OCI-LY1 (cell line): ENCODE measurements at regions not wholly inside any gene's neighbourhood (a gene's known extent, or its start where the extent isn't known, plus 50 kb on each side); places are given as distances from the start of the nearest gene placed in this dataset.

Experiments used
- H2AFZ ChIP-seq: fragments of 200-600 bp; sonication (generic), shearing (Covaris generic); 2 replicates; pipeline ENCODE4 v1.6.0; 2014; ENCODE audit warnings: antibody characterized with exemption, mild to moderate bottlenecking, low read length
- H3F3A ChIP-seq: fragments of 200-600 bp; sonication (generic), shearing (Covaris generic); 2 replicates; pipeline ENCODE4 v1.6.0; 2014; ENCODE audit warnings: mild to moderate bottlenecking, antibody characterized with exemption, low read length, moderate library complexity; ENCODE audit not compliant: insufficient read depth
- H3K27ac ChIP-seq: fragments of 200-600 bp; sonication (generic); 2 replicates; pipeline ENCODE4 v1.5.1; 2014; ENCODE audit warnings: low read length, mixed run types, mild to moderate bottlenecking, low read depth; ENCODE audit not compliant: poor library complexity, severe bottlenecking
- H3K27me3 ChIP-seq: fragments of 200-600 bp; sonication (generic); 2 replicates; pipeline ENCODE4 v1.6.0; 2014; ENCODE audit warnings: antibody characterized with exemption, mild to moderate bottlenecking, low read length, moderate library complexity; ENCODE audit not compliant: insufficient read depth
- H3K36me3 ChIP-seq: fragments of 200-600 bp; sonication (generic); 2 replicates; pipeline ENCODE4 v1.6.1; 2014; ENCODE audit warnings: mild to moderate bottlenecking, antibody characterized with exemption, low read length, moderate library complexity, mixed read lengths; ENCODE audit not compliant: insufficient read depth
- H3K4me1 ChIP-seq: fragments of 200-600 bp; sonication (generic); 2 replicates; pipeline ENCODE4 v1.5.1; 2014; ENCODE audit warnings: mild to moderate bottlenecking, low read length, moderate library complexity; ENCODE audit not compliant: insufficient read depth, severe bottlenecking
- H3K4me2 ChIP-seq: fragments of 200-600 bp; sonication (generic), shearing (Covaris generic); 2 replicates; pipeline ENCODE4 v1.6.1; 2014; ENCODE audit warnings: low read length
- H3K4me3 ChIP-seq: fragments of 200-600 bp; sonication (generic); 2 replicates; pipeline ENCODE4 v1.5.1; 2014; ENCODE audit warnings: low read length, low read depth, mild to moderate bottlenecking, mixed read lengths; ENCODE audit not compliant: poor library complexity, severe bottlenecking
- H3K79me2 ChIP-seq: fragments of 200-600 bp; shearing (Covaris generic); 2 replicates; pipeline ENCODE4 v1.6.1; 2016; ENCODE audit warnings: mixed run types, low read length, mixed read lengths; ENCODE audit not compliant: insufficient read depth
- H3K9ac ChIP-seq: fragments of 200-600 bp; sonication (generic), shearing (Covaris generic); 2 replicates; pipeline ENCODE4 v1.6.1; 2014; ENCODE audit warnings: mild to moderate bottlenecking, low read length, mixed read lengths
- H3K9me2 ChIP-seq: fragments of 200-600 bp; sonication (generic), shearing (Covaris generic); 2 replicates; pipeline ENCODE4 v1.6.1; 2014; ENCODE audit warnings: low read depth, mild to moderate bottlenecking, low read length, mixed read lengths
- H3K9me3 ChIP-seq: fragments of 200-600 bp; shearing (Covaris generic); 2 replicates; pipeline ENCODE4 v1.6.1; 2014; ENCODE audit warnings: low read length, mixed read lengths
- H4K20me1 ChIP-seq: fragments of 200-600 bp; sonication (generic), shearing (Covaris generic); 2 replicates; pipeline ENCODE4 v1.6.0; 2016; ENCODE audit warnings: mild to moderate bottlenecking, low read length; ENCODE audit not compliant: insufficient read depth
- CTCF ChIP-seq: fragments of 200-600 bp; sonication (generic), shearing (Covaris generic); IDR thresholded peaks from 2 replicates; pipeline ENCODE4 v1.5.1; 2017; ENCODE audit warnings: mild to moderate bottlenecking, antibody characterized with exemption, low read length, moderate library complexity, mixed read lengths
- EZH2 ChIP-seq: fragments of 200-600 bp; sonication (generic), shearing (Covaris generic); IDR thresholded peaks from 2 replicates; pipeline ENCODE4 v1.8.0; 2017; ENCODE audit warnings: borderline replicate concordance, mixed run types, mild to moderate bottlenecking, antibody characterized with exemption, low read length, moderate library complexity, mixed read lengths

DNA sequence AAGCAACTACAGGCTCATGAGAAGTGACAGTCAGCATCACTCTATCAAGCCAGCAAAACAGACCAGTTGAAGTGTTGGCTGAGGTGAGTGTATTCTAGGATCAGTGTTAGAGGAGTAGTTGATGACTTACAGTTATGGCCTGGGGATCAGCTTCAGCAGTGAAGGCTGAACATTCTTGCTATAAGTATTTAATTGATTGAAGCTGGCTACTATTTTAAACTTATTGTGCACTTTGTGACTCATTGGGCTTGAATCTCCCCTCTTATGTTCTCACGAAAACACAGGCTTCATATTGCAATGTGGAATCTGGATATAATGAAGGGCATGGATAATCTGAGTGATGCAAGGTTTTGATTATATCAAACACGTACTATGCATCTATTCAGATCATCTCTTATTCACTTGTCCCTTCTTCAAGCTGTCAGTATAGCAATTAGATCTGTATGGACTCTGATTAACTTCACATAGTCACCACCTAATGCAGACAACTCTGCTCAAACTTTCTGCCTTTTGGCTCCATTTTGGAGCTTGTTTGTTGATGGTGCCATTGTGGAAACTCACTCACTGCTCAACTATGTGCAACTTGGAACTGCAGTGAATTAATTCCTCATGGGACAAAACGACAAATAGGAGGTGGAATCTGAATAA, 309.2 kb downstream of the SLC16A7 start:
- H3K4me3 ChIP-seq: no peak overlapping the region
- no peaks in the 10 kb centered on the region for H3K36me3 ChIP-seq
- H3K79me2 ChIP-seq: no peaks in the 10 kb centered on the region
- no peaks in the 10 kb centered on the region for H3K9me2 ChIP-seq
- H3K9me3 ChIP-seq: no peaks in the 10 kb centered on the region
- no peak for TF ChIP-seq CTCF
- no peak for TF ChIP-seq EZH2
- H3F3A ChIP-seq: no peaks in the 10 kb centered on the region
- no peak overlapping the region for H2AFZ ChIP-seq
- H3K27me3 ChIP-seq: no peaks in the 10 kb centered on the region
- no peak overlapping the region for H3K27ac ChIP-seq
- no peaks in the 10 kb centered on the region for H3K4me1 ChIP-seq
- H4K20me1 ChIP-seq: no peaks in the 10 kb centered on the region
- no peak overlapping the region for H3K4me2 ChIP-seq
- H3K9ac ChIP-seq: no peak overlapping the region

GRCh38 chr12:59911516-59911915, 315.7 kb downstream of the SLC16A7 start:
- Histone ChIP-seq H3K27ac (no peak overlapping the region), H3K27me3 (no peaks in the 10 kb centered on the region), H3K9me3 (no peaks in the 10 kb centered on the region), H2AFZ (no peak overlapping the region), H3K4me2 (no peak overlapping the region), H3F3A (no peaks in the 10 kb centered on the region), H4K20me1 (no peaks in the 10 kb centered on the region), H3K9me2 (no peaks in the 10 kb centered on the region), H3K36me3 (no peaks in the 10 kb centered on the region), H3K79me2 (no peaks in the 10 kb centered on the region), H3K4me3 (no peak overlapping the region), H3K4me1 (no peaks in the 10 kb centered on the region), H3K9ac (no peak overlapping the region)
- TF ChIP-seq EZH2: no peak
- TF ChIP-seq CTCF: no peak

- Histone ChIP-seq H3K9me2 (no peaks in the 10 kb centered on the region), H3K27ac (no peak overlapping the region), H4K20me1 (no peaks in the 10 kb centered on the region), H3K36me3 (no peaks in the 10 kb centered on the region), H2AFZ (no peak overlapping the region), H3K79me2 (no peaks in the 10 kb centered on the region), H3K27me3 (no peaks in the 10 kb centered on the region), H3F3A (no peaks in the 10 kb centered on the region), H3K4me2 (no peak overlapping the region), H3K4me3 (no peak overlapping the region), H3K9me3 (no peaks in the 10 kb centered on the region), H3K9ac (no peak overlapping the region), H3K4me1 (no peaks in the 10 kb centered on the region)
- TF ChIP-seq EZH2: no peak
- no peak for TF ChIP-seq CTCF
These were observed 321.2 kb downstream of the SLC16A7 start for GRCh38 chr12:59916988-59917387.
